Cerebellar nuclear complex (tissue), 1 donor: ENCODE measurements at regions not wholly inside any gene's neighbourhood (a gene's known extent, or its start where the extent isn't known, plus 50 kb on each side); places are given as distances from the start of the nearest gene placed in this dataset.
"Not testable (repeated sequence)": the region's sequence is repeated elsewhere in the genome, so short reads cannot be mapped to it uniquely, and the experiment has no call there.

Experiments
- DNase-seq, 2 experiments: peaks; one replicate each; lab custom pipeline; 2025; lab: John Stamatoyannopoulos, UW

GRCh38 chr13:27327633-27328032, 57.0 kb downstream of the RASL11A start:
- no peak for DNase-seq

- no peak for DNase-seq
Measured at GRCh38 chr13:27329210-27329609, 58.6 kb downstream of the RASL11A start.

GRCh38 chr13:27334774-27335435, 64.3 kb downstream of the RASL11A start:
- no peak for DNase-seq

GRCh38 chr13:27336014-27336673, 65.5 kb downstream of the RASL11A start:
- no peak for DNase-seq

DNA sequence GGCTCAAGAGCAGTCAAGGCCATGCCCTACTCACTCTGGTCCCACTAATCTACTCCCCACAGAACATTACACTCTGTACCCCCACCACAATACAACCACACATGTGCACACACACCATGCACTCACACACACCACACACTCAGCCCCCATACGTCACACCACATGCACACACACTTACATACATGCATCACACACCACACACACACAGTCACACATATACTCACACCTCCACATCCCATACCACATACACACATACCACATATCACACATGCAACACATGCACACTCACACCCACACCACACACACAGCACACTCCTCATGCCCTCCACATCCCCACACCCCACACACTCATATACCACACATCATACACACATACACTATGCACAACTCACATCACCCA, 67.6 kb downstream of the RASL11A start:
- DNase-seq, result no peak

DNA sequence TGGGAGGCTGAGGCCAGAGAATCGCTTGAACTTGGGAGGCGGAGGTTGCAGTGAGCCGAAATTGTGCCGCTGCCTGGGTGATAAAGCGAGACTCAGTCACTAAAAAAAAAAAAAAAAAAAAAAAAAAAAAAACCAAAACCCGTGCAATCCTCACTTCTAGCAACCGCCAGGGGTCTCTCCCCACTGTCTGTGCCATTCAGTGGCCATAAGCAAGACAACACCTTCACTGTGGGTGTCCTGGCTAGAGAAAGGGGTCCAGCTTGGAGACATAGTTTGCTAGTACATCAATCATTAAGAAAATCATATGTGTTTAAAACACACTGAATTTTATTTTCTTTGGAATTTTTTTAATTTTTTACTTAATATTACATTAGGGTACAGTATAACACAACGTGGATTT, 68.2 kb downstream of the RASL11A start:
- DNase-seq, result no peak

DNA sequence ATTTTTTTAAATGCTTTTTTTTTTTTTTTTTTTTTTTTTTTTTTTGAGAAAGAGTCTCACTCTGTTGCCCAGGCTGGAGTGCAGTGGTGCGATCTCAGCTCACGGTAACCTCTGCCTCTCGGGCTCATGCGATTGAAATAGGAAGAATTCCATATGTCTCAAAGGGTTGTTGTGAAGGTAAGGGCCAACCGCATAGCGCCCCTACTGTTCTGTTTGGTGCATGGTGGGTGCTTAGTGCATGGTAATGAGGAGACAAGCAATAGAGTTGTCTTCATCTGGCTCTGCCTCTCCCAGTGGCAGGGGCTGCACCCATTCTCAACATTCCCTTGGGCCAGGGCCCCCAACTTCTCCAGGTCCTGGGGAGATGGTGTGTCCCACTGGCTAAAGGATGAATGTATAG, 68.7 kb downstream of the RASL11A start:
- no peak for DNase-seq

GRCh38 chr13:27341616-27342015, 71.0 kb downstream of the RASL11A start:
- no peak for DNase-seq

DNA sequence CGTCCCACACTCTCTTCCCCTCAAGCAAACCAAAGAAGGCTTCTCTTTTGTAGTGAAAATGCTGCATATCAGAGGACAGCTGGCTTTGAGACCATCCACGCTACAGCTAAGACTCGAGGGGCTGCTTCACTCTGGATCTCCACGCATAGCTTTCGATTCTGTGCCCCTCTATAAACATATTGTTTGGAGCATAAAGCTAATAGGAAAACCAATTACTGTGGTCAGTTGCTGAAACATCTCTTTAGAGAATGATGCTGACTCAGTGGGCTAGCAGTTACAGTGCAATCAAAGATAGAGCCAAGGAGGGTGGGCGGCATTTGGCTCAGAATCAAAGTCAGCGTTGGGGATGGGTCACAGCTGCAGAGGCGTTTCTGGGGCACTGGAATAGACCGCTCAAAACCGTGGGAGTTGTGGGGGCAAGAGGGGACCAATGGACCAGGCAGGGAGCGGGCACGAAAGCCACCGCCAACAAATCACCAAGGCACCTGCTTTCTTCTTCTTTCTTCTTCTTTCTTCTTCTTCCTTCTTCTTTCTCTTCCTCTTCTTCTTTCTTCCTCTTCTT, 76.7 kb downstream of the RASL11A start:
- no peak for DNase-seq

DNA sequence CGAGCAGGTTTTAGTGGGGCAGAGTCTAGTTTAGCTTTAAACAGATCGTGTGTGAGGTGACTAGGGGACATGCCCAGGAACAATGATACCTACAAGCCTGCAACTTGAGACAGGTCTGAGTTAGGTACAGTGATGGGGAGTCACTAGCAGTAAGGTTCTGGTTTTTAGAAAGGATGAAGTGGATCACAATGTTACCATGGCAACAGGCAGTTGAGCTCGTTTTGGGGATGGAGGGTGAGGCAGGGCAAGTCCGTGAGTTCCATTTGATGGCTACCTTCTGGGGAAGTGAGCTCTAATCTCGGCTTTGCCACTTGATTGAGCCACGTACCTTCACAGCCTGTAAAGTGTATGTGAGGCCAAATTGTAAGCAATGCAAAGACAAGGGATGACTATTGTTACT, 76.0 kb upstream of the GTF3A start:
- no peak for DNase-seq

DNA sequence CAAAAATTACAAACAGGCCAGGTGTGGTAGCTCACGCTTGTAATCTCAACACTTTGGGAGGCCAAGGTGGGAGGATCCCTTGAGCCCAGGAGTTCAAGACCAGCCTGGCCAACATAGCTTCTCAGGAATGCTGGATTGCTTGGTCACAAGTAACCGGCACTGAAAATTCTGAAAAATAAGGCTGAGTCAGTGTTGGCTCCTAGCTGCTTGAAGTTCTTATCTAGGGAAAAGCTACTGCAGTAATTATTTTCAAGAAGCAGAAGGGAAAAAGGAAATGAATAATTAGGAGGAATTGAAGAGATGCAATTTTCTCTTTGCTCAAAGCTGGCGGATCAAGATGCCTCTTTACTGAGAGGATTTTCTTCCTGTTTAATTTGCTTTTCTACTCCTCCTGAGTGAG, 75.0 kb upstream of the GTF3A start:
- no peak for DNase-seq

- not testable (repeated sequence) for DNase-seq
Measured at GRCh38 chr13:27350825-27351224, 73.6 kb upstream of the GTF3A start.

- no peak for DNase-seq
Measured at GRCh38 chr13:27352698-27353097, 71.7 kb upstream of the GTF3A start.

- no peak for DNase-seq
Measured at GRCh38 chr13:27353166-27353583, 71.2 kb upstream of the GTF3A start.

GRCh38 chr13:27353708-27354107, 70.7 kb upstream of the GTF3A start:
- no peak for DNase-seq

- no peak for DNase-seq
Measured at GRCh38 chr13:27354379-27354778, 70.0 kb upstream of the GTF3A start.

DNA sequence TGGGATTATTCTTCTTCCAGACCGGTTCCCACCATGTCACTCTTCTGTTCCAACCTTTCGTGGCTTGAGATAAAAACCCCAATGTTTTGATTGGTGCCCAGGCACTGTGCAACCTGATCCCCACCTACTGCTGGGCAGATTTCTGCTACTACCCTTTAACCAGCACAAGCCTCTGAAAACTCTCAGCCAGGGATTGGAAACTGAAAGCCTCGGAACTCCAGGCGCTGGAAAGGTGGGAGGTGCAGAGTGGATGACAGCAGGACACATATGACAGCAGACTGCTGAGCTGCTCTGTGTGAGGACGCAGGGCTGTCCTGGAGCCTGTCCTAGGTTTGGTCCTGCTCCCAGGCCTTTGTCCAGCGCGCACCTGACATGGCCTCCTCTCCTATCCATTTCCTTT, 68.5 kb upstream of the GTF3A start:
- DNase-seq, result peak in 1 of 2 experiments; percentile 30

DNA sequence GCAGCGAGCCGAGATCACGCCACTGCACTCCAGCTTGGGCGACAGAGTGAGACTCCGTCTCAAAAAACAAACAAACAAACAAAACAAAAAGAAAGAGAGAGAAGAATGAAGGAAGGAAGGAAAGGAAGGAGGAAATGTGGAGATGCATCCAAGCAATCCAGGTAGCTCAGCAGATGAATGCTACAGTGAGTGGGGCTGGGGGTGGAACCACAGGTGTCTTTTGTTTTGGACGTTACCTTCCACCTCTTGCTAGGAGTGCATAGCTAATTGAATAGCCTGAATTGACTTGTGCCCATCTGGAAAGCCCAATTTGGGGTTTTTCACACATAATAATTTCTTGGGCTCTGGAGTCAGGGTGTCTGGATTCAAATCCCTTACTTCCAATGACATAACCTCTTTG, 66.0 kb upstream of the GTF3A start:
- no peak for DNase-seq

DNA sequence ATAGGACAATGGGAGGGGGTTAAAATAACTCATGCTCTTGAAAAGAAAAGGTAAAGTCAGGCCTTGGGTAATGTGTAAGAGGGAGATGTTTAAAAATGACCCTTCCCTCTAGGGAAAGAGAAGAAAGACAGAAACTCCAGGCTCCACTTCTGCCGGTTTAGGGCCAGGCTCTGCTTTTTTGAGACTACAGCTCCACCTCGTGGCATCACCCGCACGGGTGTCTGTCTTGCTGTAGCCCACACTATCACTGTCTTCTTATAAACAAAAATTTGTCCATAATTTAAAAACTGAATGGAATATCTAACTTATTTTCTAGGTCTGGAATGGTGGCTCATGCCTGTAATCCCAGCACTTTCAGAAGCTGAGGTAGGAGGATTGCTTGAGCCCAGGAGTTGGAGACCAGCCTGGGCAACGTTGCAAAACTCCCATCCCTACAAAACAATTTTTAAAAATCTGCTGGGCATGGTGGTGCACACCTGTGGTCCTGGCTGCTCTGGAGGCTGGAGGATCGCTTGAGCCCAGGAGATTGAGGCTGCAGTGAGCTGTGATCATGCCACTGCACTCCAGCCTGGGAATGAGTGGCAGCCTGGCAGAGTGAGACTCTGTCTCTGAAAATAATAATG, 65.1 kb upstream of the GTF3A start:
- DNase-seq, result peak in 1 of 2 experiments; percentile 68

GRCh38 chr13:27360562-27360961, 63.9 kb upstream of the GTF3A start:
- no peak for DNase-seq

GRCh38 chr13:27362064-27362751, 62.2 kb upstream of the GTF3A start:
- DNase-seq, result peak in 1 of 2 experiments; percentile 37

- not testable (repeated sequence) for DNase-seq
Measured at GRCh38 chr13:27363637-27364036, 60.8 kb upstream of the GTF3A start.
